ENCODE measurements at regions not wholly inside any gene's neighbourhood (a gene's known extent, or its start where the extent isn't known, plus 50 kb on each side); places are given as distances from the start of the nearest gene placed in this dataset.

GRCh38 chr2:146867477-146867986, 977.3 kb upstream of the ACVR2A start:
- H3K4me3 ChIP-seq (ENCODE audit: low read depth in 2 of 2, low read length in 2 of 2), result no peak overlapping the region
- no peaks in the 10 kb centered on the region for H3K27me3 ChIP-seq (ENCODE audit: control insufficient read depth, insufficient read depth, low read length)
- TF ChIP-seq REST (IDR thresholded peaks at IDR 0.05; ENCODE audit: insufficient read depth in 1 of 2, low read depth in 2 of 2, low read length in 1 of 2), result no peak
- no peak for TF ChIP-seq CTCF (IDR thresholded peaks at IDR 0.05)
- no peak for TF ChIP-seq POLR2AphosphoS5 (IDR thresholded peaks at IDR 0.05; ENCODE audit: low read depth, low read length)
- no peak for TF ChIP-seq TCF7L2 (IDR thresholded peaks at IDR 0.05; ENCODE audit: low read depth, low read length)
- no peak for TF ChIP-seq SIN3A (IDR thresholded peaks at IDR 0.05; ENCODE audit: borderline replicate concordance, insufficient read depth, low read depth, low read length)
- no peaks in the 10 kb centered on the region for H3K36me3 ChIP-seq (ENCODE audit: control insufficient read depth, insufficient read depth, low read length)
- ATAC-seq, result no peak
- no peak for DNase-seq (ENCODE audit: low read depth, low spot score)
- BruUV-seq (replicated peaks), result no TSS peak
- no peaks in the 10 kb centered on the region for H3K4me1 ChIP-seq (ENCODE audit: control insufficient read depth, insufficient read depth, low read length)
- no peak overlapping the region for H3K27ac ChIP-seq (ENCODE audit: low read length)
- in situ Hi-C loops (cut with HindIII; ENCODE audit: low pct_unique_long_range_greater_than_20kb, low sequenced_read_pairs) (no loop called here), intact Hi-C loops (cut with micrococcal nuclease; ENCODE audit: unreplicated experiment) (no loop called here)
- ChIA-PET CTCF (no interaction called here), POLR2A (no interaction called here)
- H3K9me3 ChIP-seq (ENCODE audit: control insufficient read depth, insufficient read depth, low read depth, low read length), result no peaks in the 10 kb centered on the region

GRCh38 chr2:146853741-146854444, 990.9 kb upstream of the ACVR2A start:
- Histone ChIP-seq H3K4me1 (ENCODE audit: control insufficient read depth, insufficient read depth, low read length) (no peaks in the 10 kb centered on the region), H3K27me3 (ENCODE audit: control insufficient read depth, insufficient read depth, low read length) (no peaks in the 10 kb centered on the region), H3K36me3 (ENCODE audit: control insufficient read depth, insufficient read depth, low read length) (no peaks in the 10 kb centered on the region), H3K4me3 (ENCODE audit: low read depth in 2 of 2, low read length in 2 of 2) (no peak overlapping the region), H3K9me3 (ENCODE audit: control insufficient read depth, insufficient read depth, low read depth, low read length) (no peaks in the 10 kb centered on the region), H3K27ac (ENCODE audit: low read length) (no peak overlapping the region)
- POLR2A ChIA-PET, result no interaction called here
- no TSS peak for BruUV-seq (replicated peaks)
- no peak for ATAC-seq
- DNase-seq (ENCODE audit: low read depth, low spot score), result no peak
- TF ChIP-seq TCF7L2 (IDR thresholded peaks at IDR 0.05; ENCODE audit: low read depth, low read length) (no peak), REST (IDR thresholded peaks at IDR 0.05; ENCODE audit: insufficient read depth in 1 of 2, low read depth in 2 of 2, low read length in 1 of 2) (no peak), SIN3A (IDR thresholded peaks at IDR 0.05; ENCODE audit: borderline replicate concordance, insufficient read depth, low read depth, low read length) (no peak), CTCF (IDR thresholded peaks at IDR 0.05) (no peak)
- in situ Hi-C loops (cut with HindIII; ENCODE audit: low pct_unique_long_range_greater_than_20kb, low sequenced_read_pairs), result no loop called here
- intact Hi-C loops (cut with micrococcal nuclease; ENCODE audit: unreplicated experiment), result no loop called here
- CTCF ChIA-PET, result no interaction called here
